Panc1 (cell line): ENCODE measurements at regions not wholly inside any gene's neighbourhood (a gene's known extent, or its start where the extent isn't known, plus 50 kb on each side); places are given as distances from the start of the nearest gene placed in this dataset.
"Not testable (repeated sequence)": the region's sequence is repeated elsewhere in the genome, so short reads cannot be mapped to it uniquely, and the experiment has no call there.

ENCODE experiments used
- ATAC-seq: fragments of 200-7000 bp; cut with Tn5 transposase; 2 replicates; pipeline ENCODE4 v1.9.1; 2020; ENCODE audit warnings: mild to moderate bottlenecking, moderate library complexity
- BruUV-seq: library from RNA; stranded (reverse); fragments of 400-500 nt; replicated peaks from 2 replicates; lab custom pipeline; 2021; lab: Mats Ljungman, UMichigan
- CTCF ChIA-PET: fragments of 300-600 bp; sonication (Branson Sonifier 250); formaldehyde crosslinking; loops from one replicate; lab custom pipeline; 2022; ENCODE audit warnings: antibody characterized with exemption; lab: Charles Lee
- POLR2A ChIA-PET: fragments of 300-600 bp; sonication (Branson Sonifier 250); formaldehyde crosslinking; loops from one replicate; lab custom pipeline; 2022; ENCODE audit warnings: antibody characterized with exemption; lab: Charles Lee
- DNase-seq: peaks from one replicate; pipeline ENCODE4 v3.0.0-alpha.2; 2010; ENCODE audit warnings: low read depth, low spot score
- H3K27ac ChIP-seq: 2 replicates; pipeline ENCODE4 v1.5.1; 2011; ENCODE audit warnings: mild to moderate bottlenecking, low read length, inconsistent platforms
- H3K27me3 ChIP-seq: fragments of 200-500 bp; sonication (Bioruptor generic); 2 replicates; pipeline ENCODE4 v1.6.0; 2014; ENCODE audit warnings: low read length, inconsistent platforms; ENCODE audit not compliant: control insufficient read depth, insufficient read depth
- H3K36me3 ChIP-seq: fragments of 200-500 bp; sonication (Bioruptor generic); 2 replicates; pipeline ENCODE4 v1.5.1; 2014; ENCODE audit warnings: inconsistent platforms, mild to moderate bottlenecking, low read length, moderate library complexity; ENCODE audit not compliant: control insufficient read depth, insufficient read depth
- H3K4me1 ChIP-seq: 2 replicates; pipeline ENCODE4 v1.5.1; 2011; ENCODE audit warnings: inconsistent platforms, mild to moderate bottlenecking, low read length, moderate library complexity; ENCODE audit not compliant: control insufficient read depth, insufficient read depth
- H3K4me3 ChIP-seq, 2 experiments: 2 replicates each; pipeline ENCODE4 v1.5.1; 2011 to 2012; ENCODE audit warnings: low read depth in 2 of 2, low read length in 2 of 2, mild to moderate bottlenecking in 2 of 2, inconsistent platforms in 1 of 2, moderate library complexity in 1 of 2
- H3K9me3 ChIP-seq: fragments of 200-500 bp; sonication (Bioruptor generic); 2 replicates; pipeline ENCODE4 v1.5.1; 2014; ENCODE audit warnings: low read depth, mild to moderate bottlenecking, inconsistent platforms, low read length, moderate library complexity; ENCODE audit not compliant: control insufficient read depth, insufficient read depth
- CTCF ChIP-seq: fragments of 450-650 bp; IDR thresholded peaks from 2 replicates; pipeline ENCODE4 v1.5.1; 2017; ENCODE audit warnings: mild to moderate bottlenecking
- POLR2AphosphoS5 ChIP-seq: IDR thresholded peaks from 2 replicates; pipeline ENCODE4 v1.6.1; 2012; ENCODE audit warnings: mild to moderate bottlenecking, low read depth, low read length, moderate library complexity
- SIN3A ChIP-seq: IDR thresholded peaks from 2 replicates; pipeline ENCODE4 v1.6.1; 2012; ENCODE audit warnings: low read depth, mild to moderate bottlenecking, low read length, moderate library complexity, borderline replicate concordance; ENCODE audit not compliant: insufficient read depth
- TCF7L2 ChIP-seq: IDR thresholded peaks from 2 replicates; pipeline ENCODE4 v1.6.1; 2011; ENCODE audit warnings: mild to moderate bottlenecking, low read depth, low read length, inconsistent platforms
- in situ Hi-C: cut with HindIII; loops from 2 replicates; pipeline ENCODE4 v1.10.0; 2016; ENCODE audit warnings: low sequenced_read_pairs, low pct_unique_long_range_greater_than_20kb
- intact Hi-C: fragments of 100-400 bp; cut with micrococcal nuclease; formaldehyde crosslinking; loops from one replicate; pipeline ENCODE4 v1.10.0; 2022; ENCODE audit not compliant: unreplicated experiment
- TF ChIP-seq, protein P1 (sequence below), 2 experiments: IDR thresholded peaks; 2 replicates each; pipeline ENCODE4 v1.6.1; 2011 to 2012; ENCODE audit warnings: low read depth in 2 of 2, control low read depth in 1 of 2, low read length in 1 of 2, mild to moderate bottlenecking in 1 of 2, moderate library complexity in 1 of 2; ENCODE audit not compliant: insufficient read depth in 1 of 2

- BruUV-seq, result no TSS peak
- Histone ChIP-seq H3K27me3 (no peaks in the 10 kb centered on the region), H3K9me3 (no peaks in the 10 kb centered on the region), H3K4me1 (no peaks in the 10 kb centered on the region), H3K27ac (no peak overlapping the region), H3K4me3 (no peak overlapping the region), H3K36me3 (peaks cover 6% of the 10 kb centered on the region; the same call in 1 of the 2 replicates)
- no peak for ATAC-seq
- in situ Hi-C loops (no loop called here), intact Hi-C loops (no loop called here)
- ChIA-PET POLR2A (no interaction called here), CTCF (no interaction called here)
- DNase-seq, result no peak
- no peak for TF ChIP-seq POLR2AphosphoS5
Observed at GRCh38 chr22:25453058-25453457, 111.4 kb upstream of the GRK3 start.

- ChIA-PET CTCF (no interaction called here), POLR2A (no interaction called here)
- intact Hi-C loops, result no loop called here
- DNase-seq (no peak), ATAC-seq (no peak)
- Histone ChIP-seq H3K27ac (no peak overlapping the region), H3K4me3 (no peak overlapping the region), H3K9me3 (no peaks in the 10 kb centered on the region), H3K27me3 (no peaks in the 10 kb centered on the region), H3K4me1 (no peaks in the 10 kb centered on the region), H3K36me3 (peaks cover 1% of the 10 kb centered on the region; the same call in 1 of the 2 replicates)
- in situ Hi-C loops, result no loop called here
- no TSS peak for BruUV-seq
- TF ChIP-seq POLR2AphosphoS5 (no peak), SIN3A (no peak), TCF7L2 (no peak), CTCF (no peak)
- TF ChIP-seq, protein P1, sequence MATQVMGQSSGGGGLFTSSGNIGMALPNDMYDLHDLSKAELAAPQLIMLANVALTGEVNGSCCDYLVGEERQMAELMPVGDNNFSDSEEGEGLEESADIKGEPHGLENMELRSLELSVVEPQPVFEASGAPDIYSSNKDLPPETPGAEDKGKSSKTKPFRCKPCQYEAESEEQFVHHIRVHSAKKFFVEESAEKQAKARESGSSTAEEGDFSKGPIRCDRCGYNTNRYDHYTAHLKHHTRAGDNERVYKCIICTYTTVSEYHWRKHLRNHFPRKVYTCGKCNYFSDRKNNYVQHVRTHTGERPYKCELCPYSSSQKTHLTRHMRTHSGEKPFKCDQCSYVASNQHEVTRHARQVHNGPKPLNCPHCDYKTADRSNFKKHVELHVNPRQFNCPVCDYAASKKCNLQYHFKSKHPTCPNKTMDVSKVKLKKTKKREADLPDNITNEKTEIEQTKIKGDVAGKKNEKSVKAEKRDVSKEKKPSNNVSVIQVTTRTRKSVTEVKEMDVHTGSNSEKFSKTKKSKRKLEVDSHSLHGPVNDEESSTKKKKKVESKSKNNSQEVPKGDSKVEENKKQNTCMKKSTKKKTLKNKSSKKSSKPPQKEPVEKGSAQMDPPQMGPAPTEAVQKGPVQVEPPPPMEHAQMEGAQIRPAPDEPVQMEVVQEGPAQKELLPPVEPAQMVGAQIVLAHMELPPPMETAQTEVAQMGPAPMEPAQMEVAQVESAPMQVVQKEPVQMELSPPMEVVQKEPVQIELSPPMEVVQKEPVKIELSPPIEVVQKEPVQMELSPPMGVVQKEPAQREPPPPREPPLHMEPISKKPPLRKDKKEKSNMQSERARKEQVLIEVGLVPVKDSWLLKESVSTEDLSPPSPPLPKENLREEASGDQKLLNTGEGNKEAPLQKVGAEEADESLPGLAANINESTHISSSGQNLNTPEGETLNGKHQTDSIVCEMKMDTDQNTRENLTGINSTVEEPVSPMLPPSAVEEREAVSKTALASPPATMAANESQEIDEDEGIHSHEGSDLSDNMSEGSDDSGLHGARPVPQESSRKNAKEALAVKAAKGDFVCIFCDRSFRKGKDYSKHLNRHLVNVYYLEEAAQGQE (IDR thresholded peaks at IDR 0.05; ENCODE audit: insufficient read depth in 1 of 2, low read depth in 2 of 2, low read length in 1 of 2), result no peak
Observed at GRCh38 chr22:25453557-25453956, 110.9 kb upstream of the GRK3 start.

GRCh38 chr22:25456300-25457043 lies 108.0 kb upstream of the GRK3 start:
- H3K36me3 ChIP-seq, ATAC-seq, BruUV-seq, intact Hi-C loops, CTCF ChIA-PET, H3K4me1 ChIP-seq, in situ Hi-C loops, H3K4me3 ChIP-seq, POLR2A ChIA-PET, DNase-seq, H3K9me3 ChIP-seq, H3K27me3 ChIP-seq, H3K27ac ChIP-seq: not testable (repeated sequence)

GRCh38 chr22:25458631-25459030 lies 105.8 kb upstream of the GRK3 start:
- H3K9me3 ChIP-seq, ATAC-seq, H3K27me3 ChIP-seq, H3K27ac ChIP-seq, BruUV-seq, intact Hi-C loops, in situ Hi-C loops, H3K4me1 ChIP-seq, DNase-seq, H3K36me3 ChIP-seq, CTCF ChIA-PET, H3K4me3 ChIP-seq: not testable (repeated sequence)
- POLR2A ChIA-PET, result interaction anchor here (0.6 kb wide), 1 partner anchor 302 kb away, joined by 6 read pairs; no protein-coding TSS in a partner anchor

DNA sequence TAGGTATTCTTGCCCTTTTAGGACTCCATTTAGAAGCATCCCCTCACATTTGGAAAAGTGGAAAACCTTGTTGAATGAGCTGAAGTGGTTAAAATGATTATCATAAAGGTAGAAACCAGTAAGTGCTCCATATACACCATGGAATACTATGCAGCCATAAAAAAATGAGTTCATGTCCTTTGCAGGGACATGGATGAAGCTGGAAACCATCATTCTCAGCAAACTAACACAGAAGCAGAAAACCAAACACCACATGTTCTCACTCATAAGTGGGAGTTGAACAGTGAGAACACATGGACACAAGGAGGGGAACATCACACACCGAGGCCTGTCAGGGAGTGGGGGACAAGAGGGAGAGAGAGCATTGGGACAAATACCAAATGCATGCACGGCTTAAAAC lies 103.8 kb upstream of the GRK3 start:
- CTCF ChIA-PET, BruUV-seq, H3K27me3 ChIP-seq, in situ Hi-C loops, H3K36me3 ChIP-seq, H3K9me3 ChIP-seq, POLR2A ChIA-PET, ATAC-seq, DNase-seq, H3K4me1 ChIP-seq, H3K27ac ChIP-seq, H3K4me3 ChIP-seq: not testable (repeated sequence)
- intact Hi-C loops, result loop anchor here (5.0 to 10.0 kb wide), 2 partner anchors 242 to 314 kb away; no protein-coding TSS in a partner anchor
